ENCODE measurements at regions not wholly inside any gene's neighbourhood (a gene's known extent, or its start where the extent isn't known, plus 50 kb on each side); places are given as distances from the start of the nearest gene placed in this dataset.

GRCh38 chr4:141329174-141329569 lies 108.5 kb downstream of the ZNF330 start:
- Histone ChIP-seq H3K4me2 (ENCODE audit: insufficient read depth, low read length) (no peak overlapping the region), H3K36me3 (ENCODE audit: control insufficient read depth in 2 of 2, extremely low read depth in 1 of 2, insufficient read depth in 2 of 2, low read length in 2 of 2) (no peaks in the 10 kb centered on the region)
- no peak for FAIRE-seq

More at GRCh38 chr4:141329174-141329569, 108.5 kb downstream of the ZNF330 start:
- intact Hi-C loops (cut with micrococcal nuclease): no loop called here
- TF ChIP-seq POLR2AphosphoS5 (IDR thresholded peaks at IDR 0.05; ENCODE audit: insufficient read depth, low read depth, low read length) (no peak), POLR2A (IDR thresholded peaks at IDR 0.05; ENCODE audit: low read depth, low read length) (no peak), FOS (IDR thresholded peaks at IDR 0.05; ENCODE audit: borderline replicate concordance, insufficient read depth, low read length) (no peak), EZH2 (IDR thresholded peaks at IDR 0.05; ENCODE audit: borderline replicate concordance, low read depth, low read length, severe bottlenecking) (no peak), JUN (IDR thresholded peaks at IDR 0.05; ENCODE audit: borderline replicate concordance, insufficient read depth, insufficient read length, low read depth) (no peak), GATA2 (IDR thresholded peaks at IDR 0.05; ENCODE audit: insufficient read depth, insufficient read length, low read depth, low read length) (no peak), MYC (IDR thresholded peaks at IDR 0.05; ENCODE audit: low read depth, low read length) (no peak)
- TF ChIP-seq, protein P1, sequence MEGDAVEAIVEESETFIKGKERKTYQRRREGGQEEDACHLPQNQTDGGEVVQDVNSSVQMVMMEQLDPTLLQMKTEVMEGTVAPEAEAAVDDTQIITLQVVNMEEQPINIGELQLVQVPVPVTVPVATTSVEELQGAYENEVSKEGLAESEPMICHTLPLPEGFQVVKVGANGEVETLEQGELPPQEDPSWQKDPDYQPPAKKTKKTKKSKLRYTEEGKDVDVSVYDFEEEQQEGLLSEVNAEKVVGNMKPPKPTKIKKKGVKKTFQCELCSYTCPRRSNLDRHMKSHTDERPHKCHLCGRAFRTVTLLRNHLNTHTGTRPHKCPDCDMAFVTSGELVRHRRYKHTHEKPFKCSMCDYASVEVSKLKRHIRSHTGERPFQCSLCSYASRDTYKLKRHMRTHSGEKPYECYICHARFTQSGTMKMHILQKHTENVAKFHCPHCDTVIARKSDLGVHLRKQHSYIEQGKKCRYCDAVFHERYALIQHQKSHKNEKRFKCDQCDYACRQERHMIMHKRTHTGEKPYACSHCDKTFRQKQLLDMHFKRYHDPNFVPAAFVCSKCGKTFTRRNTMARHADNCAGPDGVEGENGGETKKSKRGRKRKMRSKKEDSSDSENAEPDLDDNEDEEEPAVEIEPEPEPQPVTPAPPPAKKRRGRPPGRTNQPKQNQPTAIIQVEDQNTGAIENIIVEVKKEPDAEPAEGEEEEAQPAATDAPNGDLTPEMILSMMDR (IDR thresholded peaks at IDR 0.05; ENCODE audit: extremely low read depth in 1 of 2, insufficient read depth in 1 of 2, low read depth in 1 of 2, low read length in 2 of 2): no peak
- TF ChIP-seq, protein P2, sequence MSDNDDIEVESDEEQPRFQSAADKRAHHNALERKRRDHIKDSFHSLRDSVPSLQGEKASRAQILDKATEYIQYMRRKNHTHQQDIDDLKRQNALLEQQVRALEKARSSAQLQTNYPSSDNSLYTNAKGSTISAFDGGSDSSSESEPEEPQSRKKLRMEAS (IDR thresholded peaks at IDR 0.05; ENCODE audit: insufficient read depth, insufficient read length): no peak
- POLR2A ChIA-PET: no interaction called here
- Histone ChIP-seq H3K4me1 (ENCODE audit: control insufficient read depth, extremely low read depth, insufficient read depth, low read length) (peaks cover 2% of the 10 kb centered on the region), H3K9me1 (replicated peaks; ENCODE audit: control insufficient read depth, extremely low read depth, insufficient read depth, low read length) (no peaks in the 10 kb centered on the region), H3K27me3 (ENCODE audit: control insufficient read depth in 2 of 2, insufficient read depth in 2 of 2, low read length in 2 of 2) (no peaks in the 10 kb centered on the region), H3K9me3 (replicated peaks; ENCODE audit: control insufficient read depth, insufficient read depth, low read length) (no peaks in the 10 kb centered on the region), H3K4me3 (replicated peaks in 1 of 3; ENCODE audit: insufficient read depth in 1 of 3, low read depth in 1 of 3, low read length in 3 of 3) (no peak overlapping the region), H3K27ac (ENCODE audit: insufficient read depth, low read depth, low read length) (no peak overlapping the region), H3K79me2 (ENCODE audit: control insufficient read depth, insufficient read depth, low read length) (no peaks in the 10 kb centered on the region), H3K9ac (replicated peaks; ENCODE audit: extremely low read depth, insufficient read depth, low read length) (no peak overlapping the region), H2AFZ (ENCODE audit: low read depth, low read length) (no peak overlapping the region), H4K20me1 (replicated peaks; ENCODE audit: control insufficient read depth, extremely low read depth, insufficient read depth, low read length) (no peaks in the 10 kb centered on the region)
- CTCF ChIA-PET: interaction anchor here (1.1 to 1.9 kb wide), 2 partner anchors 16 to 1023 kb away, joined by 4 to 6 read pairs; no protein-coding TSS in a partner anchor
- dilution Hi-C loops (cut with MboI; ENCODE audit: extremely low pct_ligation_motif_present, low sequenced_read_pairs): no loop called here
- BruUV-seq (replicated peaks): no TSS peak
- no peak for DNase-seq (ENCODE audit: low read depth, low spot score)
